GM18520 (cell line): ENCODE measurements at regions not wholly inside any gene's neighbourhood (a gene's known extent, or its start where the extent isn't known, plus 50 kb on each side); places are given as distances from the start of the nearest gene placed in this dataset.

Experiments used
- ATAC-seq: cut with Tn5 transposase; IDR thresholded peaks from one replicate; pipeline ENCODE4 v1.9.1; 2021; ENCODE audit not compliant: unreplicated experiment

GRCh38 chr5:165631235-165631634, 2125.8 kb downstream of the MAT2B start:
- ATAC-seq, result no peak

- no peak for ATAC-seq
Measured at GRCh38 chr5:165642366-165642765, 2136.9 kb downstream of the MAT2B start.

GRCh38 chr5:165665735-165666400, 2160.4 kb downstream of the MAT2B start:
- ATAC-seq, result no peak

GRCh38 chr5:165673499-165673898, 2168.1 kb downstream of the MAT2B start:
- no peak for ATAC-seq

- no peak for ATAC-seq
Measured at GRCh38 chr5:165695796-165696195, 2190.4 kb downstream of the MAT2B start.

- ATAC-seq, result no peak
Measured at GRCh38 chr5:165705960-165706359, 2200.5 kb downstream of the MAT2B start.

- ATAC-seq, result no peak
Measured at GRCh38 chr5:165712011-165712410, 2206.6 kb downstream of the MAT2B start.

GRCh38 chr5:165714598-165714997, 2209.2 kb downstream of the MAT2B start:
- no peak for ATAC-seq

- no peak for ATAC-seq
Measured at GRCh38 chr5:165720901-165721300, 2215.5 kb downstream of the MAT2B start.

- no peak for ATAC-seq
Measured at GRCh38 chr5:165722401-165722800, 2217.0 kb downstream of the MAT2B start.

GRCh38 chr5:165723931-165724330, 2218.5 kb downstream of the MAT2B start:
- no peak for ATAC-seq

GRCh38 chr5:165728425-165728824, 2223.0 kb downstream of the MAT2B start:
- no peak for ATAC-seq

GRCh38 chr5:165735388-165735787, 2230.0 kb downstream of the MAT2B start:
- ATAC-seq, result no peak

- ATAC-seq, result no peak
Measured at GRCh38 chr5:165739079-165739741, 2233.8 kb downstream of the MAT2B start.

- no peak for ATAC-seq
Measured at GRCh38 chr5:165757791-165758190, 2252.4 kb downstream of the MAT2B start.

- ATAC-seq, result no peak
Measured at GRCh38 chr5:165775111-165775510, 2269.7 kb downstream of the MAT2B start.

GRCh38 chr5:165779505-165779904, 2274.1 kb downstream of the MAT2B start:
- ATAC-seq, result no peak

- no peak for ATAC-seq
Measured at GRCh38 chr5:165780901-165781300, 2275.5 kb downstream of the MAT2B start.

GRCh38 chr5:165781738-165782137, 2276.3 kb downstream of the MAT2B start:
- ATAC-seq, result no peak

- no peak for ATAC-seq
Measured at GRCh38 chr5:165783024-165783423, 2277.6 kb downstream of the MAT2B start.

GRCh38 chr5:165786073-165786472, 2280.7 kb downstream of the MAT2B start:
- ATAC-seq, result no peak

GRCh38 chr5:165795073-165795472, 2289.7 kb downstream of the MAT2B start:
- no peak for ATAC-seq

GRCh38 chr5:165805756-165806155, 2300.3 kb downstream of the MAT2B start:
- ATAC-seq, result no peak
